ENCODE measurements at regions not wholly inside any gene's neighbourhood (a gene's known extent, or its start where the extent isn't known, plus 50 kb on each side); places are given as distances from the start of the nearest gene placed in this dataset.

DNA sequence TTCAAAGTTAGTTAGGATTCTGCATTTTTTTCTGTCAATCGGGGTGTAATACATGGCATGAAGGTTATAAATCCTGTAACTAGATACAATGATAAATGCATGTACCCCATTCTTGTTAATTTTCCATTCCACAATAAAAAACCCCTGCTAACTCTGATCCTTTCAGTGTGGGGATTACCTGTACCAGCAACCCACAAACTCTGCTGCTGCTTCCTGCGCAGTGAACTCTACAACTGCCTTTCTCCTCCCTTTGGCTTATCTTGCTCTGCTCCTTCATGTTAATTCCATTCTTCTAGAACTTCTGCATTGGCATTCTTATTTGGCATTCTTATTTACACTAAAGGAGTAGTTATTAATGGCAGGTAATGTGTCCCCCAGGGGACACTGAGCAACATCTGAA, 273.1 kb downstream of the KLF12 start:
- no peak for DNase-seq (ENCODE audit: low read depth)
- TF ChIP-seq, protein P1, sequence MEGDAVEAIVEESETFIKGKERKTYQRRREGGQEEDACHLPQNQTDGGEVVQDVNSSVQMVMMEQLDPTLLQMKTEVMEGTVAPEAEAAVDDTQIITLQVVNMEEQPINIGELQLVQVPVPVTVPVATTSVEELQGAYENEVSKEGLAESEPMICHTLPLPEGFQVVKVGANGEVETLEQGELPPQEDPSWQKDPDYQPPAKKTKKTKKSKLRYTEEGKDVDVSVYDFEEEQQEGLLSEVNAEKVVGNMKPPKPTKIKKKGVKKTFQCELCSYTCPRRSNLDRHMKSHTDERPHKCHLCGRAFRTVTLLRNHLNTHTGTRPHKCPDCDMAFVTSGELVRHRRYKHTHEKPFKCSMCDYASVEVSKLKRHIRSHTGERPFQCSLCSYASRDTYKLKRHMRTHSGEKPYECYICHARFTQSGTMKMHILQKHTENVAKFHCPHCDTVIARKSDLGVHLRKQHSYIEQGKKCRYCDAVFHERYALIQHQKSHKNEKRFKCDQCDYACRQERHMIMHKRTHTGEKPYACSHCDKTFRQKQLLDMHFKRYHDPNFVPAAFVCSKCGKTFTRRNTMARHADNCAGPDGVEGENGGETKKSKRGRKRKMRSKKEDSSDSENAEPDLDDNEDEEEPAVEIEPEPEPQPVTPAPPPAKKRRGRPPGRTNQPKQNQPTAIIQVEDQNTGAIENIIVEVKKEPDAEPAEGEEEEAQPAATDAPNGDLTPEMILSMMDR (IDR thresholded peaks at IDR 0.05; ENCODE audit: insufficient read depth, low read length, poor library complexity, severe bottlenecking) = no peak
- Histone ChIP-seq H3K36me3 (ENCODE audit: control insufficient read depth, insufficient read depth, low read length) (no peaks in the 10 kb centered on the region), H3K27me3 (ENCODE audit: control insufficient read depth, insufficient read depth, low read length) (no peaks in the 10 kb centered on the region), H3K4me3 (ENCODE audit: low read depth, low read length) (no peak overlapping the region)

DNA sequence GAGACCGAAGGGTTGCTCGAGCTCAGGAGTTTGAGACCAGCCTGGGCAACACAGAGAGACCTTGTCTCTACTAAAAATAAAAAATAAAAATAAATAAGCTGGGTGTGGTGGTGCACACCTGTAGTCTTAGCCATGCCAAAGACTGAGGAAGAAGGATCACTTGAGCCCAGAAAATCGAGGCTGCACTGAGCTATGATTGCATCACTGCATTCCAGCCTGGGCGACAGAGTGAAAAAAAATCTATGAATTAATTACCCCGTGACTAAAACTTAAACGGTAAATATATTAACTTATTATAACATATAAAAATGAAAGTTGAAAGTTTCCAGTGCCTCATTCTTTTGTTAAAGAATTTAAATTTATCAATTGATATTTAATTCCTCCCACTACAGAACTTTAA, 273.7 kb downstream of the KLF12 start:
- no peaks in the 10 kb centered on the region for H3K27me3 ChIP-seq (ENCODE audit: control insufficient read depth, insufficient read depth, low read length)
- TF ChIP-seq, protein P1 (IDR thresholded peaks at IDR 0.05; ENCODE audit: insufficient read depth, low read length, poor library complexity, severe bottlenecking) = no peak
- DNase-seq (ENCODE audit: low read depth) = no peak
- no peaks in the 10 kb centered on the region for H3K36me3 ChIP-seq (ENCODE audit: control insufficient read depth, insufficient read depth, low read length)
- no peak overlapping the region for H3K4me3 ChIP-seq (ENCODE audit: low read depth, low read length)

DNA sequence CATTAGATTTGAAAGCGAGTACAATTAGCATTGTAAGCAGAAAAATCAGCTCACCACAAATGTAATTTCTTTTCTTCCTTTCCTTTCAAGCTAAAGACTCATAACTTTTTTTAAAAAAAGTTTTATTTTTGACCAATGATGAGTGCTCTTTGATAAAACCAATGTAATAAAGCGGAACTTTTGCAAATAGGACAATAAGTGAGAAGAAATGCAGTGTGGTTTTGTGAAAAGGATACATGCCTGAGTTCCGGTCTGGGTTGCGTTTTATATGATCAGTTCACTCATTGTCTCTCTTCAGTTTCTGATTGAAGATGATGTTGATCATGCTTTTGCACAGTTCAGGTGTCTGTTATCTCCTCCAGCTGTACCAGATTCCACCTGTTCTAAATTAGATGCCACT, 274.4 kb downstream of the KLF12 start:
- Histone ChIP-seq H3K4me3 (ENCODE audit: low read depth, low read length) (no peak overlapping the region), H3K36me3 (ENCODE audit: control insufficient read depth, insufficient read depth, low read length) (no peaks in the 10 kb centered on the region), H3K27me3 (ENCODE audit: control insufficient read depth, insufficient read depth, low read length) (no peaks in the 10 kb centered on the region)
- TF ChIP-seq, protein P1 (IDR thresholded peaks at IDR 0.05; ENCODE audit: insufficient read depth, low read length, poor library complexity, severe bottlenecking) = no peak
- DNase-seq (ENCODE audit: low read depth) = no peak

DNA sequence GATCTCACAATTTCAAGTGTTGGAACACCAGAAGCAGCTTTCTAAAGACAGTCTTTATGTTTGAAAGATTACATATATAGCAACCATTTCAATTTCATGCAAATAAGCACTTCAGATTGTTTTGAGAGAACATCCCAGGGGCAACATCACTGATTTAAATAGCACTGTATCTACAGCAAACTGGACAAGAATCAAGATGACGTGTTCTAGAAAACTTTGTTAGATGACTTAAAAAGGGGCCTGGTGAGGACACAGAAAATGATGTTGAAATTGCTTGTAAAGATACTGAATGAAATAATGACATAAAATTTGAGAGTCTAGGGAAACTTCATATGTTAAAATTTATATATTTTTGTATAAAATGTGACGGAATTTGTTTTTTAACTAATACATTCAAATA, 277.1 kb downstream of the KLF12 start:
- TF ChIP-seq, protein P1 (IDR thresholded peaks at IDR 0.05; ENCODE audit: insufficient read depth, low read length, poor library complexity, severe bottlenecking) = no peak
- H3K4me3 ChIP-seq (ENCODE audit: low read depth, low read length) = no peak overlapping the region
- no peaks in the 10 kb centered on the region for H3K27me3 ChIP-seq (ENCODE audit: control insufficient read depth, insufficient read depth, low read length)
- H3K36me3 ChIP-seq (ENCODE audit: control insufficient read depth, insufficient read depth, low read length) = no peaks in the 10 kb centered on the region
- no peak for DNase-seq (ENCODE audit: low read depth)

DNA sequence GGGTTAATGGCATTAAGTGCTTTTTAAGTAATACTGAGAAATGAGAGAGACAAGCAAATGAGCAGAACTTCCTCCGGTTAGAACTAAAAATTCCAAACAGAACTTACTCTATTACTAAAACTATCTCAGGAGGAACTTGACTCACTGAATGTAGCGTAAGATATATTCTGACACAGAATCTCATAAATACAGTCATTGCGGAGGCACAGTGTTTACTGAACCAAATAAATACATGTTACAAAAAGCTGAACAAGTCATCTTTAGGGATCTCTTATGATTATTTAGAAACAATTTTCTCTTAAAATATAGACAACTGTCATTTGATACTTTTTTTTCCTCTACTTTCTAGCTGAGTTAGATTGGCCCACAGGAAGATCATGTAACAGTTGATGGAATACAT, 283.1 kb downstream of the KLF12 start:
- Histone ChIP-seq H3K4me3 (ENCODE audit: low read depth, low read length) (no peak overlapping the region), H3K36me3 (ENCODE audit: control insufficient read depth, insufficient read depth, low read length) (no peaks in the 10 kb centered on the region), H3K27me3 (ENCODE audit: control insufficient read depth, insufficient read depth, low read length) (no peaks in the 10 kb centered on the region)
- TF ChIP-seq, protein P1 (IDR thresholded peaks at IDR 0.05; ENCODE audit: insufficient read depth, low read length, poor library complexity, severe bottlenecking) = no peak
- DNase-seq (ENCODE audit: low read depth) = no peak

DNA sequence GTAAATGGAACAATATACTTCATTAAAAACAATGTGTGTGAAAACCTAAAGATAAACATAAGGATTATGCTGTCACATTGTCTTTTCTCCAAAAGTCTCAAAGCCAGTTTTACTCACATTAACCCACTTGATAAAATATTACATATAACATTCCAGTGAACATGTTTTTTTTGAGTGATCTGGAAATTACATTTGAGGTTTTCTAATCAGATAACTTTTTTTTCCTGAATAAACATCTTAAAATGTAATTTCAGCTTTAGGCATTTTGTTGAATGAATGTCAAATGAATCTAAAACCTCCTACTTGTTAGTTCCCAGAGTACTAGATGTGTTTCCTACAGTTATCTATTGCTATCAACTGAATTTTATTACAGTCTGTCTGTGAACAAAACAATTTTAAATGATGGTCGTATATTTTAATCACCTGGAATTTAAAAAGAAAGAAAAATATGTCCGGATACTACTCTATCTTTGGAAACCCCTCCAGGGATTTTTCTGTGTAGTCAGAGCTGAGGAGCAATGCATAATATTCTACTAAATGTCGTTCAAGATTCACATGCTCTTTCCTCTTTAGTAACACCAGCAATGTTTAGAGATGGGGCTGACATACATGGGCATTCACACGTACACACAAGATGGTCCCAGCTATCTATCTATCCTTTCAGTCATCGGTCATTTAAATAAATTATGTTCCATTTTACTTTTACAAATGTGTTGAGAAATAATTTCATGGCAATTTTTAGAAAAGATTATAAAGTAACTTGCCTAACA, 283.9 kb downstream of the KLF12 start:
- no peaks in the 10 kb centered on the region for H3K27me3 ChIP-seq (ENCODE audit: control insufficient read depth, insufficient read depth, low read length)
- TF ChIP-seq, protein P1 (IDR thresholded peaks at IDR 0.05; ENCODE audit: insufficient read depth, low read length, poor library complexity, severe bottlenecking) = no peak
- no peak overlapping the region for H3K4me3 ChIP-seq (ENCODE audit: low read depth, low read length)
- no peaks in the 10 kb centered on the region for H3K36me3 ChIP-seq (ENCODE audit: control insufficient read depth, insufficient read depth, low read length)
- no peak for DNase-seq (ENCODE audit: low read depth)

All from kidney epithelial cell (primary cell).